ENCODE measurements at regions not wholly inside any gene's neighbourhood (a gene's known extent, or its start where the extent isn't known, plus 50 kb on each side); places are given as distances from the start of the nearest gene placed in this dataset.
"Not testable (repeated sequence)": the region's sequence is repeated elsewhere in the genome, so short reads cannot be mapped to it uniquely, and the experiment has no call there.

GRCh38 chr1:60886090-60886489 lies 196.3 kb upstream of the NFIA start:
- no peak for DNase-seq

GRCh38 chr1:60880202-60880601 lies 202.2 kb upstream of the NFIA start:
- no peak for DNase-seq

- DNase-seq: no peak
Observed at GRCh38 chr1:60878323-60878722, 204.0 kb upstream of the NFIA start.

GRCh38 chr1:60877376-60877775 lies 205.0 kb upstream of the NFIA start:
- no peak for DNase-seq

- no peak for DNase-seq
Observed at GRCh38 chr1:60876952-60877351, 205.4 kb upstream of the NFIA start.

GRCh38 chr1:60875138-60875537 lies 207.2 kb upstream of the NFIA start:
- DNase-seq: no peak

- no peak for DNase-seq
Observed at GRCh38 chr1:60874718-60875117, 207.6 kb upstream of the NFIA start.

- DNase-seq: not testable (repeated sequence)
Observed at GRCh38 chr1:60873396-60873795, 209.0 kb upstream of the NFIA start.

- DNase-seq: no peak
Observed at GRCh38 chr1:60872426-60873054, 209.8 kb upstream of the NFIA start.

GRCh38 chr1:60870269-60870865 lies 212.0 kb upstream of the NFIA start:
- no peak for DNase-seq

GRCh38 chr1:60868901-60869663 lies 213.3 kb upstream of the NFIA start:
- no peak for DNase-seq

GRCh38 chr1:60867782-60868181 lies 214.6 kb upstream of the NFIA start:
- no peak for DNase-seq

GRCh38 chr1:60866917-60867531 lies 215.3 kb upstream of the NFIA start:
- DNase-seq: no peak

- no peak for DNase-seq
Observed at GRCh38 chr1:60866226-60866900, 216.0 kb upstream of the NFIA start.

GRCh38 chr1:60865166-60865565 lies 217.2 kb upstream of the NFIA start:
- DNase-seq: no peak

GRCh38 chr1:60864722-60865121 lies 217.6 kb upstream of the NFIA start:
- DNase-seq: no peak

- no peak for DNase-seq
Observed at GRCh38 chr1:60863131-60863530, 219.2 kb upstream of the NFIA start.

- no peak for DNase-seq
Observed at GRCh38 chr1:60861961-60862567, 220.3 kb upstream of the NFIA start.

- no peak for DNase-seq
Observed at GRCh38 chr1:60859111-60859510, 223.2 kb upstream of the NFIA start.

GRCh38 chr1:60857851-60858250 lies 224.5 kb upstream of the NFIA start:
- no peak for DNase-seq

GRCh38 chr1:60850084-60850483 lies 232.3 kb upstream of the NFIA start:
- DNase-seq: no peak

GRCh38 chr1:60849401-60849800 lies 233.0 kb upstream of the NFIA start:
- no peak for DNase-seq

All from AML-193 (cell line).